Activated naive CD4-positive, alpha-beta T cell treated with anti-CD3 and anti-CD28 coated beads for 36 hours (primary cell): ENCODE measurements at regions not wholly inside any gene's neighbourhood (a gene's known extent, or its start where the extent isn't known, plus 50 kb on each side); places are given as distances from the start of the nearest gene placed in this dataset.
"Not testable (repeated sequence)": the region's sequence is repeated elsewhere in the genome, so short reads cannot be mapped to it uniquely, and the experiment has no call there.

Experiments used
- CTCF ChIA-PET: fragments of 350-600 bp; sonication (Branson Sonifier 250); formaldehyde crosslinking; loops from one replicate; lab custom pipeline; 2021; ENCODE audit warnings: antibody characterized with exemption; lab: Charles Lee
- DNase-seq: peaks from one replicate; pipeline ENCODE4 v3.0.0-alpha.2; 2020
- H3K27ac Mint-ChIP-seq: one replicate; pipeline ENCODE4 v1.8.0; 2021; ENCODE audit warnings: mild to moderate bottlenecking, mixed read lengths
- H3K27me3 Mint-ChIP-seq: one replicate; pipeline ENCODE4 v1.8.0; 2021; ENCODE audit warnings: low read depth, mixed read lengths
- H3K36me3 Mint-ChIP-seq: one replicate; pipeline ENCODE4 v1.8.0; 2021; ENCODE audit warnings: low read depth, mixed read lengths
- H3K4me1 Mint-ChIP-seq: one replicate; pipeline ENCODE4 v1.8.0; 2021; ENCODE audit warnings: low read depth, mixed read lengths
- H3K4me3 Mint-ChIP-seq: one replicate; pipeline ENCODE4 v1.8.0; 2021; ENCODE audit warnings: mild to moderate bottlenecking, moderate library complexity, mixed read lengths
- H3K9me3 Mint-ChIP-seq: one replicate; pipeline ENCODE4 v1.8.0; 2021; ENCODE audit warnings: mixed read lengths
- intact Hi-C: fragments of 100-400 bp; cut with micrococcal nuclease; formaldehyde crosslinking; loops from one replicate; pipeline ENCODE4 v1.15.1; 2023

DNA sequence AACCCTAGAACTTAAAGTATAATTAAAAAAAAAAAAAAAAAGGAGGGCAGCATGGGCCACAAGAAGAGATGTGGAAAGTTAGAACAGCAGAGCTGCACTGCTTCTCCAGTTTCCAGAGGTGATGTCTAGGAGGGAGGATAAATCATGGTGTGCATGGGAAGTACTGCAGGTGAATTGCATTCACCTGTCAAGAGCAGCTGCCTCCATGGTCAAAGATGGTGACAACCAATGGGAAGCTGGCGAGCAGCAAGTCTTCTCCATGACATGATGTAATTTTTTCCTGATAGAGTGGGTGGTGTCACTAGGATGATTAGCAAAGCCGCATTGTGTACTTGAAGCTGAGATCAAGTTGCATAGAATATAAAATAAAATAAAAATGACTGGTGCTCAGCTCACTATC lies 95.6 kb upstream of the HS3ST4 start:
- intact Hi-C loops = no loop called here
- H3K4me3 Mint-ChIP-seq = no peak overlapping the region
- DNase-seq = no peak
- no peaks in the 10 kb centered on the region for H3K4me1 Mint-ChIP-seq
- no peak overlapping the region for H3K27ac Mint-ChIP-seq
- CTCF ChIA-PET = interaction anchor here (0.6 kb wide), 1 partner anchor 11 kb away, joined by 3 read pairs; no protein-coding TSS in a partner anchor
- H3K9me3 Mint-ChIP-seq = no peaks in the 10 kb centered on the region
- H3K27me3 Mint-ChIP-seq = no peaks in the 10 kb centered on the region
- H3K36me3 Mint-ChIP-seq = no peaks in the 10 kb centered on the region

DNA sequence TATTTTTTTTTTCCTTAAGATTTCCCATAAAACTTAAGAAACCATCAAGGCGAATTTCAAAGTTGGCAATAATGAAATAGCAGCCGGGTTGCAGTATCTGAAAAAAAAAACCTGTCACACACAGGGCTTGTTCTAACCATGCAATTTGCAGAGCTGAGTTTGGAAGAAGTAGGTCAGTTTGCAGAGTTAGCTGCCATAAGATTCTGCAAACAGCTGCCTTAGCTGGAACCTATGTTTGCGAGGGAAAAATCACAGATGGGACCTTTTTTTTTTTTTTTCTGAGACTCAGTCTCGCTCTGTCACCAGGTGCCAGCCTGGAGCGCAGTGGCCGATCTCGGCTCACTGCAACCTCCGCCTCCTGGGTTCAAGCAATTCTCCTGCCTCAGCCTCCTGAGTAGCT lies 98.5 kb upstream of the HS3ST4 start:
- Mint-ChIP-seq H3K9me3 (no peaks in the 10 kb centered on the region), H3K4me1 (no peaks in the 10 kb centered on the region), H3K36me3 (no peaks in the 10 kb centered on the region), H3K4me3 (no peak overlapping the region), H3K27me3 (peaks cover 9% of the 10 kb centered on the region), H3K27ac (no peak overlapping the region)
- intact Hi-C loops = no loop called here
- no peak for DNase-seq
- CTCF ChIA-PET = no interaction called here

DNA sequence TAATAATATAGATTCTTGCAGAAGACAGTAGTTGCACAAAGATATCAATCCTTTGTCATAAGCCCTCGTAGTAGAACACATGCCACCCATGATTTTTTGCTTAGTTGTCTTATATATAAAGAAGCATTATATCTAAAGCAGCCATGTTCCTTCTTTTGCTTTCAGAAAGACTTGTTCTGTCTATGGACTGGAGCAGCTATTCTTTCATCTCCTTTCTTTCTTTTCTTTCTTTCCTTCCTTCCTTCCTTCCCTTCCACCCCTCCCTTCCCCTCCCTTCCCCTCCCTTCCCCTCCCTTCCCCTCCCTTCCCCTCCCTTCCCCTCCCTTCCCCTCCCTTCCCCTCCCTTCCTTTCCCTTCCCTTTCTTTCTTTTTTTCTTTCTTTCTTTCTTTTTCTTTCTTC lies 104.0 kb upstream of the HS3ST4 start:
- DNase-seq = no peak
- Mint-ChIP-seq H3K27me3 (peaks cover 9% of the 10 kb centered on the region), H3K9me3 (no peaks in the 10 kb centered on the region), H3K27ac (no peak overlapping the region), H3K4me3 (no peak overlapping the region), H3K36me3 (no peaks in the 10 kb centered on the region), H3K4me1 (no peaks in the 10 kb centered on the region)
- intact Hi-C loops = no loop called here
- CTCF ChIA-PET = no interaction called here

GRCh38 chr16:25586826-25587225 lies 104.9 kb upstream of the HS3ST4 start:
- H3K27ac Mint-ChIP-seq = no peak overlapping the region
- H3K27me3 Mint-ChIP-seq = peaks cover 10% of the 10 kb centered on the region

GRCh38 chr16:25585526-25585925 lies 106.2 kb upstream of the HS3ST4 start:
- Mint-ChIP-seq H3K4me3 (no peak overlapping the region), H3K9me3 (no peaks in the 10 kb centered on the region), H3K36me3 (no peaks in the 10 kb centered on the region), H3K4me1 (no peaks in the 10 kb centered on the region), H3K27me3 (peaks cover 9% of the 10 kb centered on the region), H3K27ac (no peak overlapping the region)
- DNase-seq = no peak
- CTCF ChIA-PET = no interaction called here
- intact Hi-C loops = no loop called here

More at GRCh38 chr16:25586826-25587225, 104.9 kb upstream of the HS3ST4 start:
- H3K4me3 Mint-ChIP-seq = no peak overlapping the region
- H3K4me1 Mint-ChIP-seq = no peaks in the 10 kb centered on the region
- H3K9me3 Mint-ChIP-seq = no peaks in the 10 kb centered on the region
- no peak for DNase-seq
- CTCF ChIA-PET = no interaction called here
- no peaks in the 10 kb centered on the region for H3K36me3 Mint-ChIP-seq
- intact Hi-C loops = no loop called here

DNA sequence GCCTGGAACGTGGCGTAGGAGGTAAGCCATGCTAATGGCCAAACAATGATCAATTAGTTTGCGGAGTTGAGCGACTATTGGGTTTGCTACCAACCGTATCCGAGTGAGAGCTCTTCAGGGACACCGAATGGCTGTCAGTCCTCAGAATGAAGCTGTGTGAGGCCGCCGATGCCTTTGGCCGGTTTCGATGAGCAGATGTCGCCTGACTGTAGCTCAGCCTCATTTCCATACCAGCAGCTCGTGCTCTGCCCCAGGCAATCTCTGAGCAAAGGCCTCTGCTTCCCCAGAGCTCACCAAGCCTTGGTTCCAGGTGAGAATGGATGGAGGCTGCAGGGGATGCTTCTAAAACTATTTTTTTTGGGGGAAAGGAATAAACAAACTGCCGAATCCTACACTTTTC lies 111.7 kb upstream of the HS3ST4 start:
- H3K9me3 Mint-ChIP-seq = no peaks in the 10 kb centered on the region
- CTCF ChIA-PET = no interaction called here
- no peaks in the 10 kb centered on the region for H3K4me1 Mint-ChIP-seq
- peaks cover 5% of the 10 kb centered on the region for H3K27me3 Mint-ChIP-seq
- intact Hi-C loops = no loop called here
- no peak overlapping the region for H3K27ac Mint-ChIP-seq
- no peak for DNase-seq
- H3K36me3 Mint-ChIP-seq = no peaks in the 10 kb centered on the region
- H3K4me3 Mint-ChIP-seq = no peak overlapping the region

DNA sequence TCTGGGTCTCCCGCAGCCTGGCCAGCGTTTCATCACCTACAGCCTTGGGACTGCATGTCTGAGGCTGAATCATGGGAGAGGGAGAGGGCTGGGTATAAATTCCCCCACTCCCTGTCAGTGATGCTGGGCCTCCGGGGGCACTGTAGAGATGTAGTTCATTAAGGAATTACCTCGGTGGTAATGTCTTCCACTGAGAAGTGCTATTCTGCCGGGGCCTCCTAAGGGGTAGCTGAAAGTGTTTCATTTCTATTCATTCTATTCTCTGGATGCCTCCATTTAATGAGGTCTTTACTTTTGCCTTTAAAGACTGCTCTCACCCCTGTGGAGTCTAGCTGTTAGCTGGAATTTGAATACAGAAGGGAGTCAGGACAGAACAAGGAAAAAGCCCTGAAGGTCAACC lies 116.4 kb upstream of the HS3ST4 start:
- no peak for DNase-seq

DNA sequence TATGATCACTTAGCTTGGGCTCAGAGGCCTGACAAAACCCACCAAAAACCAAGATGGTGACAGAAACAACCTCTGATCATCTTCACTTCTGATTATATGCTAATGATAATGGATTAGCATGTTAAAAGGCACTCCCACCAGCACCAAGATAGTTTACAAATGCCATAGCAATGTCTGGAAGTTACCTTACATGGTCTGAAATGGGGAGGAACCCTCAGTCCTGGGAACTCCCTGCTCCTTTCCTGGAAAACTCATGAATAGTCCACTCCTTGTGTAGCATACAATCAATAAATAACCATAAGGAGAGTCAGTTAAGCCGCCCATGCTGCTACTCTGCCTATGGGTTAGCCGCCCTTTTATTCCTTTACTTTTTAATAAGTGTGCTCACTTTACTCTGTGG lies 120.0 kb upstream of the HS3ST4 start:
- Mint-ChIP-seq H3K4me3 (no peak overlapping the region), H3K27me3 (peaks cover 6% of the 10 kb centered on the region), H3K27ac (no peak overlapping the region), H3K9me3 (no peaks in the 10 kb centered on the region), H3K4me1 (no peaks in the 10 kb centered on the region), H3K36me3 (no peaks in the 10 kb centered on the region)
- DNase-seq = no peak
- CTCF ChIA-PET = no interaction called here
- intact Hi-C loops = no loop called here

More for the DNA sequence above, 116.4 kb upstream of the HS3ST4 start:
- no peaks in the 10 kb centered on the region for H3K36me3 Mint-ChIP-seq
- no peak overlapping the region for H3K4me3 Mint-ChIP-seq
- H3K27ac Mint-ChIP-seq = no peak overlapping the region
- CTCF ChIA-PET = no interaction called here
- H3K27me3 Mint-ChIP-seq = peaks cover 2% of the 10 kb centered on the region
- no peaks in the 10 kb centered on the region for H3K4me1 Mint-ChIP-seq
- H3K9me3 Mint-ChIP-seq = no peaks in the 10 kb centered on the region
- intact Hi-C loops = no loop called here

GRCh38 chr16:25570131-25570530 lies 121.6 kb upstream of the HS3ST4 start:
- intact Hi-C loops = no loop called here

GRCh38 chr16:25568991-25569390 lies 122.8 kb upstream of the HS3ST4 start:
- Mint-ChIP-seq H3K9me3 (no peaks in the 10 kb centered on the region), H3K36me3 (no peaks in the 10 kb centered on the region), H3K27ac (peak overlapping the region; percentile 21), H3K27me3 (peaks cover 6% of the 10 kb centered on the region), H3K4me1 (no peaks in the 10 kb centered on the region), H3K4me3 (no peak overlapping the region)
- intact Hi-C loops = no loop called here
- CTCF ChIA-PET = no interaction called here
- no peak for DNase-seq

More at GRCh38 chr16:25570131-25570530, 121.6 kb upstream of the HS3ST4 start:
- no peaks in the 10 kb centered on the region for H3K36me3 Mint-ChIP-seq
- no peak for DNase-seq
- no peak overlapping the region for H3K4me3 Mint-ChIP-seq
- no peaks in the 10 kb centered on the region for H3K4me1 Mint-ChIP-seq
- no peak overlapping the region for H3K27ac Mint-ChIP-seq
- H3K9me3 Mint-ChIP-seq = no peaks in the 10 kb centered on the region
- CTCF ChIA-PET = interaction anchor here (0.5 kb wide), 1 partner anchor 310 kb away, joined by 3 read pairs; no protein-coding TSS in a partner anchor
- peaks cover 6% of the 10 kb centered on the region for H3K27me3 Mint-ChIP-seq

DNA sequence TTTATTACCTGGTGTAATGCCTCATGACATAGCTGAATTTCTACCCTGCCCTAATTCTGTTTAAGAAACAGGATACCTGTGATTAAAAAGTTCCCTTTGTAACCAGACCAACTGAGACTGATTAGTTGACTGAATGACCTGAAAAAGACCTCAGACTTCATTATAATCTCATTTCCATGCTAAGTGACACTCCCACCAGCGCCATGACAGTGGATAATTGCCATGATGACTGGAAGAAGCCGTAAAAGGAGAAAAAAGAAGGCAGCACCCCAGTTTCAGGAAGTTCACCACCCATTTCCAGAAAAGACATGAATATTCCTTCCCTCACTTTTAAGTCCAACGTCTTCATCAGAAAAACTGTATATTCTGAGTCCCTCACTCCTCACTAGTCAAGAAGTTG lies 125.6 kb upstream of the HS3ST4 start:
- Mint-ChIP-seq H3K9me3 (peaks cover 7% of the 10 kb centered on the region), H3K4me3 (no peak overlapping the region), H3K4me1 (no peaks in the 10 kb centered on the region), H3K27ac (no peak overlapping the region), H3K27me3 (peaks cover 4% of the 10 kb centered on the region), H3K36me3 (no peaks in the 10 kb centered on the region)
- DNase-seq = no peak
- CTCF ChIA-PET = no interaction called here
- intact Hi-C loops = no loop called here

DNA sequence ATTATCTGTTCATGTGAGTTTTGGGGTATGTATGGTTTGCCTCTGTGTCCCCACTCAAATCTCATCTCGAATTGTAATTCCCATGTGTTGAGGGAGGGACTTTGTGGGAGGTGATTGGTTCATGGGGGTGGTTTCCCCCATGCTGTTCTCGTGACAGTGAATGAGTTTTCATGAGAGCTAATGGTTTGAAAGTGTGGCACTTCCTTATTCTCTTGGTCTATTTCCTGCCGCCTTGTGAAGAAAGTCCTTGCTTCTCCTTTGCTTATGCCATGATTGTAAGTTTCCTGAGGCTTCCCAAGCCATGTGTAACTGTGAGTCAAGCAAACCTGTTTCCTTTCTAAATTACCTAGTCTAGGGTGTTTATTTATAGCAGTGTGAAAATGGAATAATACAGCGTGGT lies 128.1 kb upstream of the HS3ST4 start:
- no peaks in the 10 kb centered on the region for H3K27me3 Mint-ChIP-seq
- no peak overlapping the region for H3K27ac Mint-ChIP-seq
- no peak for DNase-seq
- peaks cover 13% of the 10 kb centered on the region for H3K9me3 Mint-ChIP-seq
- no peaks in the 10 kb centered on the region for H3K36me3 Mint-ChIP-seq
- H3K4me1 Mint-ChIP-seq = no peaks in the 10 kb centered on the region
- intact Hi-C loops = no loop called here
- CTCF ChIA-PET = no interaction called here
- H3K4me3 Mint-ChIP-seq = no peak overlapping the region

- H3K4me3 Mint-ChIP-seq, intact Hi-C loops, CTCF ChIA-PET, H3K4me1 Mint-ChIP-seq, H3K27ac Mint-ChIP-seq, H3K27me3 Mint-ChIP-seq, DNase-seq, H3K36me3 Mint-ChIP-seq: not testable (repeated sequence)
- H3K9me3 Mint-ChIP-seq = peaks cover 14% of the 10 kb centered on the region
Observed at GRCh38 chr16:25561723-25562122, 130.0 kb upstream of the HS3ST4 start.

GRCh38 chr16:25556968-25557312 lies 134.8 kb upstream of the HS3ST4 start:
- intact Hi-C loops, H3K27me3 Mint-ChIP-seq, H3K27ac Mint-ChIP-seq, H3K4me3 Mint-ChIP-seq, DNase-seq, H3K36me3 Mint-ChIP-seq, CTCF ChIA-PET, H3K4me1 Mint-ChIP-seq: not testable (repeated sequence)
- peaks cover 14% of the 10 kb centered on the region for H3K9me3 Mint-ChIP-seq
